ENCODE measurements at regions not wholly inside any gene's neighbourhood (a gene's known extent, or its start where the extent isn't known, plus 50 kb on each side); places are given as distances from the start of the nearest gene placed in this dataset.
A peak's percentile ranks its signal among the peaks of the same experiment; 100 is the strongest.
"Not testable (repeated sequence)": the region's sequence is repeated elsewhere in the genome, so short reads cannot be mapped to it uniquely, and the experiment has no call there.

- DNase-seq (ENCODE audit: low spot score): not testable (repeated sequence)
These were observed 51.5 kb downstream of the VPREB1 start for GRCh38 chr22:22296047-22296446.

GRCh38 chr22:22297159-22297793 lies 52.7 kb downstream of the VPREB1 start:
- DNase-seq (ENCODE audit: low spot score): not testable (repeated sequence)

GRCh38 chr22:22297794-22298653 lies 53.4 kb downstream of the VPREB1 start:
- peak; percentile 84 for DNase-seq (ENCODE audit: low spot score)

GRCh38 chr22:22298654-22299009 lies 54.0 kb downstream of the VPREB1 start:
- not testable (repeated sequence) for DNase-seq (ENCODE audit: low spot score)

GRCh38 chr22:22300511-22300910 lies 55.9 kb downstream of the VPREB1 start:
- not testable (repeated sequence) for DNase-seq (ENCODE audit: low spot score)

GRCh38 chr22:22300946-22301345 lies 56.4 kb downstream of the VPREB1 start:
- DNase-seq (ENCODE audit: low spot score): not testable (repeated sequence)

- DNase-seq (ENCODE audit: low spot score): no peak
These were observed 72.0 kb downstream of the VPREB1 start for GRCh38 chr22:22316589-22316988.

GRCh38 chr22:22318723-22319465 lies 74.3 kb downstream of the VPREB1 start:
- DNase-seq (ENCODE audit: low spot score): no peak

- not testable (repeated sequence) for DNase-seq (ENCODE audit: low spot score)
These were observed 77.4 kb downstream of the VPREB1 start for GRCh38 chr22:22321743-22322611.

GRCh38 chr22:22322792-22323191 lies 78.2 kb downstream of the VPREB1 start:
- DNase-seq (ENCODE audit: low spot score): no peak

GRCh38 chr22:22327723-22328122 lies 83.1 kb downstream of the VPREB1 start:
- DNase-seq (ENCODE audit: low spot score): no peak

- no peak for DNase-seq (ENCODE audit: low spot score)
These were observed 85.2 kb downstream of the VPREB1 start for GRCh38 chr22:22329792-22330191.

- not testable (repeated sequence) for DNase-seq (ENCODE audit: low spot score)
These were observed 91.1 kb downstream of the VPREB1 start for GRCh38 chr22:22335640-22336039.

- not testable (repeated sequence) for DNase-seq (ENCODE audit: low spot score)
These were observed 91.7 kb downstream of the VPREB1 start for GRCh38 chr22:22336333-22336732.

GRCh38 chr22:22338778-22339177 lies 94.2 kb downstream of the VPREB1 start:
- DNase-seq (ENCODE audit: low spot score): not testable (repeated sequence)

GRCh38 chr22:22341736-22342135 lies 97.2 kb downstream of the VPREB1 start:
- no peak for DNase-seq (ENCODE audit: low spot score)

- no peak for DNase-seq (ENCODE audit: low spot score)
These were observed 98.4 kb downstream of the VPREB1 start for GRCh38 chr22:22342697-22343580.

GRCh38 chr22:22343581-22344296 lies 99.2 kb downstream of the VPREB1 start:
- DNase-seq (ENCODE audit: low spot score): no peak

GRCh38 chr22:22344430-22344829 lies 99.8 kb downstream of the VPREB1 start:
- no peak for DNase-seq (ENCODE audit: low spot score)

- DNase-seq (ENCODE audit: low spot score): no peak
These were observed 101.2 kb downstream of the VPREB1 start for GRCh38 chr22:22345781-22346180.

All from left forelimb (tissue), 1 donor.